GM13977 (cell line): ENCODE measurements at regions not wholly inside any gene's neighbourhood (a gene's known extent, or its start where the extent isn't known, plus 50 kb on each side); places are given as distances from the start of the nearest gene placed in this dataset.

Experiments
- DNase-seq: peaks from one replicate; pipeline ENCODE4 v3.0.0; 2012; ENCODE audit warnings: low spot score
- CTCF ChIP-seq: IDR thresholded peaks from 2 replicates; pipeline ENCODE4 v1.5.1; 2012; ENCODE audit warnings: mild to moderate bottlenecking, control low read depth; ENCODE audit not compliant: insufficient read depth; ENCODE audit errors: extremely low read depth, missing control alignments
- in situ Hi-C: fragments of 300-500 bp; cut with MboI; formaldehyde crosslinking; loops from one replicate; pipeline ENCODE4 v1.12.0; 2022; ENCODE audit warnings: low sequenced_read_pairs, low pct_unique_long_range_greater_than_20kb, mixed read lengths, inconsistent platforms; ENCODE audit not compliant: unreplicated experiment

- in situ Hi-C loops: no loop called here
- no peak for DNase-seq
- no peak for TF ChIP-seq CTCF
Observed at GRCh38 chr1:5265438-5266075, 611.1 kb downstream of the AJAP1 start.

DNA sequence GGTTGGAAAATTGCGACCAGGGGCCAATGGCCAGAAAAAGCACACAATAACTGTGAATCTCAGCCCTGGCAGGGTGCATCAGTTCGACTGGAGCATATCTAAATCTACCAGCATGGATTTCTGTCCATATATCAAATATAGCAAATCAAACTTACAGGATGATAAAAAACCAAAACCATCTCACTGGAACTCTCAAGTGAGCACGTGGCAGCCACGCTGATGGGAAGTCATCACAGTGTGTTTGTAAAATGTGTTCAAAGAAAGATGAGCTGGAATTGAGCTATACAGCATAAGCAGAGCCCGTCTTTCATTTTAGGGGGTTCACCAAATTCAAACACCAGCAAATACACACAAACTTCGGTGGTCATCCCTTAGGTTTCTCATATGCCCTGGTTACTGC, 610.1 kb downstream of the AJAP1 start:
- no peak for DNase-seq
- in situ Hi-C loops: no loop called here
- no peak for TF ChIP-seq CTCF

DNA sequence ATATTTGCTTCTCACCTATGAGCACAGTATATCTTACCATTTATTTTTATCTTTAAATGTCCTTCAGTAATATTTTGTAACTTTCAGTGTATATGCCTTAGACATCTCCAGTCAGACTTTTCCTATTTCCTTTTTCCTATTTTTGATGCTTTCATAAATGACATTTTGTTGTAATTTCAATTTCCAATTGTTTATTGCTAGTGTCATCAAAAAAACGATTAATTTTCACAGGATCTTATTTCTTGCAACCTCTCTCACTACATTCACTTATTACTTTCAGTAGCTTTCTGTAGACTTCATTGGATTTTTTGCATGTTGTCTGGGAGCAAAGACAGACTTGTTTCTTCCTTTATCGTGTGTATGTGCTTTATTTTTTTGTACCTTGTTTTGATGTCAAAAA, 602.4 kb downstream of the AJAP1 start:
- TF ChIP-seq CTCF: no peak
- no peak for DNase-seq
- in situ Hi-C loops: no loop called here

DNA sequence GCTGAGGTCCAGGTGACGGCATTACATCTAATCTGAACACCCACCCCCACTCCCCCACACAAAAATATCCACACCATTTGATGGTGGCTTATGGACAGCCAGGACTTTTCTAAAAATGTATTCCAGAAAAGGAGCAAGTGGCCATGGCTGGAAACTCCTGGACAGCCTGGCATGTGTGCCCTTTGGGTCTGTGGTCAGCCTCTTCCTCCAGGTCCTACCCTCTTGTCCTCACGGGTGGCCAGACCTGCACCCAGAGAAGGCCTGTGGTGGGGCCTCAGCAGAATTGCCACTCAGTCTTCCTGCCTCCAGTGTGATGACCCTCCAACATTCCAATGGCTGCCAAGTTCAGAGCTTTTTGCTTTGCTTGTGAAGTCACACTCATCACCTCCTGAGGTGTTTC, 600.6 kb downstream of the AJAP1 start:
- TF ChIP-seq CTCF: no peak
- DNase-seq: no peak
- in situ Hi-C loops: no loop called here

DNA sequence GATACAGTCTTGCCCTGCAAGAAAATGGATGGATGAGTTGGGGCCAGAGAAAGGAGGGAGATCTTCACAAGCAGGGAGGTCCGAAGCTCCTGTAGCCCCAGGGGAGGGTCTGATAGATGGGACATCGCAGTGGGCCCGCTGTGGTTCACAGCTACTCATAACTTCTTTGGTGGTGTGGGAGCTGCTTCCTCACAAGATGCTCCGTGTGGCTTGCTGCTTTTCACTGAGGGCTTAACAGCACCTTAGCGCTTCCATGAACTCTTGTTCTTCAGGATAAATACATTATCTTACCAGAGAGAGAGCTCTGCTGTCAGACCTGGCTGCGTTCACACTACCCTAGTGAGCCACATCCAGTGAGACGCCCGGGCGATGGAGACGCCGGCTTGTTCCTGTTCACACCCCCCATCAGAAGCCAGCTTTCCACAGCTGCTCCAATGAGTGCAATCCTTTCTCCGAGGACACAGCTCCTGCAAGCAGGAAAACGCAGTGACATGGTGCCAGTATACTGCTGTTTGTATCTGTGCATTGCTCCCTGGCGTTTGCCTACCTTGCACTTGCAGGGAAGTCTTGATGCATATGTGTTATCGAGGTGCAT, 599.8 kb downstream of the AJAP1 start:
- in situ Hi-C loops: no loop called here
- no peak for DNase-seq
- TF ChIP-seq CTCF: no peak

GRCh38 chr1:5253036-5253435, 598.6 kb downstream of the AJAP1 start:
- no peak for DNase-seq
- in situ Hi-C loops: no loop called here
- TF ChIP-seq CTCF: no peak
